Calu3 (cell line): ENCODE measurements at regions not wholly inside any gene's neighbourhood (a gene's known extent, or its start where the extent isn't known, plus 50 kb on each side); places are given as distances from the start of the nearest gene placed in this dataset.
A peak's percentile ranks its signal among the peaks of the same experiment; 100 is the strongest.

ENCODE experiments used
- BruUV-seq: library from RNA; stranded (reverse); fragments of 400-500 nt; replicated peaks from 2 replicates; lab custom pipeline; 2021; lab: Mats Ljungman, UMichigan
- CTCF ChIA-PET: fragments of 300-600 bp; sonication (Branson Sonifier 250); formaldehyde crosslinking; loops from one replicate; lab custom pipeline; 2022; ENCODE audit warnings: antibody characterized with exemption; lab: Charles Lee
- DNase-seq: peaks from one replicate; pipeline ENCODE4 v3.0.0; 2022
- H3K27ac Mint-ChIP-seq: one replicate; pipeline ENCODE4 v1.8.0; 2022; ENCODE audit warnings: mixed read lengths; ENCODE audit not compliant: unreplicated experiment
- H3K27me3 Mint-ChIP-seq: one replicate; pipeline ENCODE4 v1.8.0; 2022; ENCODE audit warnings: mixed read lengths; ENCODE audit not compliant: unreplicated experiment
- H3K36me3 Mint-ChIP-seq: one replicate; pipeline ENCODE4 v1.8.0; 2022; ENCODE audit warnings: mild to moderate bottlenecking, moderate library complexity, mixed read lengths; ENCODE audit not compliant: insufficient read depth, unreplicated experiment
- H3K4me1 Mint-ChIP-seq: one replicate; pipeline ENCODE4 v1.8.0; 2022; ENCODE audit warnings: mild to moderate bottlenecking, low read depth, mixed read lengths; ENCODE audit not compliant: unreplicated experiment
- H3K4me3 Mint-ChIP-seq: one replicate; pipeline ENCODE4 v1.8.0; 2022; ENCODE audit warnings: mild to moderate bottlenecking, low read depth, moderate library complexity, mixed read lengths; ENCODE audit not compliant: unreplicated experiment
- H3K9me3 Mint-ChIP-seq: one replicate; pipeline ENCODE4 v1.8.0; 2022; ENCODE audit warnings: low read depth, mixed read lengths; ENCODE audit not compliant: unreplicated experiment
- CTCF ChIP-seq: fragments of 200-600 bp; IDR thresholded peaks from one replicate; pipeline ENCODE4 v1.8.0; 2022; ENCODE audit warnings: antibody characterized with exemption; ENCODE audit not compliant: unreplicated experiment
- intact Hi-C: fragments of 100-400 bp; cut with micrococcal nuclease; formaldehyde crosslinking; loops from one replicate; pipeline ENCODE4 v1.10.0; 2022; ENCODE audit not compliant: unreplicated experiment

- intact Hi-C loops = no loop called here
- no peak for TF ChIP-seq CTCF
- Mint-ChIP-seq H3K4me3 (no peak overlapping the region), H3K27ac (no peak overlapping the region), H3K9me3 (peaks cover 2% of the 10 kb centered on the region), H3K36me3 (no peaks in the 10 kb centered on the region), H3K27me3 (no peaks in the 10 kb centered on the region), H3K4me1 (peaks cover 11% of the 10 kb centered on the region)
- no TSS peak for BruUV-seq
- DNase-seq = no peak
- CTCF ChIA-PET = interaction anchor here (0.6 kb wide), 1 partner anchor 13 kb away, joined by 3 read pairs; no protein-coding TSS in a partner anchor
Measured at GRCh38 chr4:24089851-24090534, 200.1 kb upstream of the PPARGC1A start.

DNA sequence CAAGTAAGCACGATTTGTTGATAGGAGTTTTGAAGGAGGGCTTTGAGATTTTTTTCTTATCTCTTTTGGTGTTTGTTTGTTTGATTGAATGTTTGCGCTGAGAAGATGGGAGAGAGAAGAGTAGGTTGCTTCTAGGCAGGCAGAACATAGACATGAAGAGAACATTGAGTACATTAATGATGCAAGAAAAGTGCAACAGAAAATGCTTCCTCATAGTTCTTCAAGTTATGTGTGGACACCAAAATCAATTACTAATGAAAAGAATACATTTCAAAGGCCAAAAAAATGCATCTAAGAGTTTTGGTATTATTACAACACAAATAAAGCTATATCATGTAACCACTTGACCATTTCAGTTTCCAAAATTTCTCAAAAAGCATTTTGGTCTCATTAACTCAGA lies 191.0 kb upstream of the PPARGC1A start:
- H3K9me3 Mint-ChIP-seq = no peaks in the 10 kb centered on the region
- CTCF ChIA-PET = no interaction called here
- intact Hi-C loops = no loop called here
- no peak for DNase-seq
- peaks cover 16% of the 10 kb centered on the region for H3K4me1 Mint-ChIP-seq
- no peak for TF ChIP-seq CTCF
- no peak overlapping the region for H3K27ac Mint-ChIP-seq
- no peak overlapping the region for H3K4me3 Mint-ChIP-seq
- no TSS peak for BruUV-seq
- H3K36me3 Mint-ChIP-seq = no peaks in the 10 kb centered on the region
- H3K27me3 Mint-ChIP-seq = no peaks in the 10 kb centered on the region

DNA sequence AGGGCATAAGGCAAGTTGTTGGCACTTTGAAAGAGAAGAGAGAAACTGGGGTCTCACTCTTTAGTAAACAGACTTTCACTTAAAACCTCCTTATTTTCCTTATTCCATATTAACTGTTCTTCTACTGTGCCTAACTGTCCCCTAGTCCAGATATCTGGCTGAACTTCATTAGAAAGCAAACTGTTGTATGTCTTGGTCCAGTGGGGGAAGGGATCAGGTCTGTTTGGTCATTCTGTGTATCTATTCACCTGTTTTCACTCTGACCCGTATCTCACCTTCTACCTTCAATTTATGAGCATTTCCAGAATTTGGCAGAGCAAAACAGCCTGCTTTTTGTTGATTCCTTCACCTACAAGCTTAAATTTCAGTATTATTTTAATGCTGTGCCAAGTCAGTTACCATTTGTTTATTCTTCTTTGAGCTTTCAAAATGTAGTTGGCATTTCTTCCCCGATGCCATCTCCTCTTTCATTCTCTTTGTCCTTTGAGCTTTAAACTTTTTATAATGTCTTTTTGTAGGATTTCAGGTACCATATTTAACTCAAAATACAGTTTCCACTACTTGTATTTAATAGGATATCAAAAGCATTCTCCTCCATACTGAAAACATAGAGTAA lies 188.6 kb upstream of the PPARGC1A start:
- no peaks in the 10 kb centered on the region for H3K36me3 Mint-ChIP-seq
- peaks cover 16% of the 10 kb centered on the region for H3K4me1 Mint-ChIP-seq
- CTCF ChIA-PET = no interaction called here
- intact Hi-C loops = no loop called here
- no peak overlapping the region for H3K4me3 Mint-ChIP-seq
- DNase-seq = no peak
- no peak overlapping the region for H3K27ac Mint-ChIP-seq
- H3K9me3 Mint-ChIP-seq = peaks cover 2% of the 10 kb centered on the region
- no peaks in the 10 kb centered on the region for H3K27me3 Mint-ChIP-seq
- BruUV-seq = no TSS peak
- no peak for TF ChIP-seq CTCF

DNA sequence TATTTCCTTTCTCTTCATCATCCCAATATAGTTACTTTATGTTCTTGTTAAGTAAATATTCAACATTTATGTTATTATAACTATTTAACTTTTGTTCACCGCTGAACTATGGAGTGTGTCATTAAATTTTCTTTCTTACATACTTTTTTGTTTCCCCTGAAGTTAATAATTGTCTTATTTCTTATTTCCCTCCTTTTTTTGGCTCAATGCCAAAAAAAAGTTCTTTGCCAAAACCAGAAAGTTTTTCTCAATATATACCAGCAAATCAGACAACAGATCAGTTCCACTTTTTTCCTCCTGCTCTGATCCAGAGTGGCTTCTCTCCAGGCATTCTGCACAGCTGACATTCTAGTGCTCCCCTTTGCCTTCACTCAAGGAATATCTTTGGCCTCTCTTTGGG lies 187.0 kb upstream of the PPARGC1A start:
- intact Hi-C loops = no loop called here
- peaks cover 2% of the 10 kb centered on the region for H3K9me3 Mint-ChIP-seq
- no TSS peak for BruUV-seq
- peaks cover 16% of the 10 kb centered on the region for H3K4me1 Mint-ChIP-seq
- no peak for TF ChIP-seq CTCF
- no peaks in the 10 kb centered on the region for H3K36me3 Mint-ChIP-seq
- H3K4me3 Mint-ChIP-seq = no peak overlapping the region
- no peak for DNase-seq
- CTCF ChIA-PET = interaction anchor here (0.7 kb wide), 2 partner anchors 13 to 210 kb away, joined by 3 read pairs; no protein-coding TSS in a partner anchor
- H3K27ac Mint-ChIP-seq = peak overlapping the region; percentile 82
- H3K27me3 Mint-ChIP-seq = no peaks in the 10 kb centered on the region
